ENCODE measurements at regions not wholly inside any gene's neighbourhood (a gene's known extent, or its start where the extent isn't known, plus 50 kb on each side); places are given as distances from the start of the nearest gene placed in this dataset.

DNA sequence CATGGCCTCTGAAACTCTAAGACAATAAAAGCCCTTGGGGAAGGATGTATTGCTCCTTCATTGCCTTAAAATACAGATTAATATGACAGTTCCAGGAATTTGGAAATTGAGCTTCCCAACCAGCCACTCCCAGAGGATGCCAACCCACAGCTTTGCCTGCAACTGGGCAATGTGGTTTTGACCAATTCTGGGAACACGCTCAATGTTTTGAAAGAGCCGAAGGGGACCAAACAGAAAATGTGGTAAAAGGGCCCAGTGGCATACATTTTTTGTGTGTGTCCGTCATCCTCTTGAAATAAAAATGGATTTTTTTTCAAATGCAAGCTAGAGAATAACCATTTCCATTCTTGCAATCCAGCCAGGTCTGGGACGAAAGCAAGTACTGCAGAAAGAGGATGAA is 88.3 kb upstream of the PLEKHG7 start:
- no peak for TF ChIP-seq EZH2phosphoT487 (IDR thresholded peaks at IDR 0.05; ENCODE audit: borderline replicate concordance)
- TF ChIP-seq POLR2A (IDR thresholded peaks at IDR 0.05; ENCODE audit: borderline replicate concordance, extremely low read depth, insufficient read depth, insufficient read length), result no peak
- no peak for TF ChIP-seq ZNF274 (IDR thresholded peaks at IDR 0.05; ENCODE audit: low read depth, low read length)

Data from HCT116 (cell line).